CMK (cell line): ENCODE measurements at regions not wholly inside any gene's neighbourhood (a gene's known extent, or its start where the extent isn't known, plus 50 kb on each side); places are given as distances from the start of the nearest gene placed in this dataset.
A peak's percentile ranks its signal among the peaks of the same experiment; 100 is the strongest.

Source experiments
- DNase-seq: peaks from one replicate; pipeline ENCODE4 v3.0.0-alpha.2; 2010; ENCODE audit warnings: low read depth

DNA sequence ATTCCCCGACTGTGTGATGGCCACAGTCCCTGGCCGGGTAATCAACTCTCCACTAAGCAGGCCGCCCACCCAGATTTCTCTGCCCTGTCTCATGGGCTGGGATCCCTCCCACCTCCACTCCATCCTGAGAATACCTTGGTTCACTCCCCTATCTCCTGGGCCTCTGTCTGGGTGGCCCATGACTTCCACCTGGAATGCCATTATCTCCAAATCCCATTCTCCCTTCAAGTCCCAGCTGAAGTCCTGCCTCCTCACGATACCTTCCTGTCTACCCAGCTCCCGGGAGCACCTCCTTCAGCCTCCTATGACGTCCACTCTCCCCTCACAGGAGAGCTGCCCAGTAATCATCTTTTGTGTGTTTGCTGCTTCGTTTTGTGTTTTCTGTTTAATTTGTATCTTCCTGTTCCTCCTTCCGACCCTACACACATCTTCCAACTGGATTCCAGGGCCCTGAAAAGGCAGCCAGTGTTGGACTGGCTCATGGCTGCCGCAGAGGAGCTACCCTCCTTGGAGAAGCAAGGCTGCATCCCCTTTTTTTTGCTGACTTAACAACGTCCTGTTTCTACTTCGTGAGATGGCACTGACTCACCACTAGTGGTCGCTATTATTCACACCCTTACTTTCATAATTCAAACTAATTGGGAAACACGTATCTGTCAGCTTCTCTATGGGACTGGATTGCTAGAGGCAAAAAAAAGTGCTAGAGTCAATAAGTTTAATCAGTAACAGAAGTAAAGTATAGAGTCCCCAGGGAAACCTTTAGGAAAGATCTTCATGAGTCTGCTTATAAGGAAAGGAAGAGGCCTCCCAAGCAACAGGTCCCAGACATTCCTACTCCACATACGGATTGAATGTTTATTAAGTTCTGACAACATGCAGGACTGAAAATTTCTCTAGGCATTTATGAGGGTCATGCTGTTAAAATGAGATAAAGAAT lies 171.9 kb upstream of the GATA6 start:
- peak; percentile 11 for DNase-seq

DNA sequence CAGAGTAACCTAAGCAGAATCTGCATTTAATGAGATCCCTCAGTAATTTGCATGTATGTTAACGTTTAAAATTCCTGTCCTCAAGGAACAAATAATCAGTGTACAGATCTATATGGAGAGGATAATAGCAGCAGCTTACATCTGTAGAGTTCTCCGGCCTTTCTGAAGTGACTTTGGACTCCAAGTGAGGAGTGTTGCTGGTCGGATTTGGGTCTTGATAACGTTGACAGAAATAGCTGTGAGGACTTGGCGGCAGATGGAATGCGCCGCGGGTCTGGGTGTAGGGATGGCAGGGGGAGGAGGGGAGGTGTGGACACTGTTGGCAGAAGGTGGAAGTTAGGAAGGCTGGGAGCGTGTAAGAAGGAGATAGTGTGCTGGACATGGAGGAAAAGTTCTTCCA lies 170.9 kb upstream of the GATA6 start:
- no peak for DNase-seq

DNA sequence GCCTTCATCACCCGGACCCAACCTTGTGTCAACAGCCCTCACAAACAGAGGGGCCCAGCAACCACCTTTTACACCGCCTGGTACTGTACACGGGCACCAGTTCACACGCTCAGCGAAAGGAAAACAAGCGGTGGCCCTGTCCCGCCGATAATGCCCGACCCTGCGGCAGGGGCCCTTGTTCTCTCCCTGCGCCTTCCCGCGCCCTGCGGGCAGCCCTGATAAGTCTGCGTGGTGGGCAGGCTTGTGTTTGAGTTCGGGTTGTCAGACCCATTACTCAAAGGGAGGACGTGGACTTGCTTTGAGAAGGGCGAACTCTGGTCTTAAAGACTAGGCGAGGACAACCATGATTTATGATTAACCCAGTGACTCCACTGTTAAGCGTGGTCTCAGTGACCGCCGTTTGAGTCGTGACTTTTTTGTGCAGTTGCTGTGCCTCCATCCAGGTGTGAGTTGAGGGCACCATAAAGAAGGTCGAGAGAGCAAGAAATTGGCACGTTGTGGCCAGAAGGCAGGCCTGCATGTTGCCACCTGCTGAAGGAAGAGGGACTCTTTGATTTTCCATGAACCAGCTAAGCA lies 167.4 kb upstream of the GATA6 start:
- DNase-seq = no peak

DNA sequence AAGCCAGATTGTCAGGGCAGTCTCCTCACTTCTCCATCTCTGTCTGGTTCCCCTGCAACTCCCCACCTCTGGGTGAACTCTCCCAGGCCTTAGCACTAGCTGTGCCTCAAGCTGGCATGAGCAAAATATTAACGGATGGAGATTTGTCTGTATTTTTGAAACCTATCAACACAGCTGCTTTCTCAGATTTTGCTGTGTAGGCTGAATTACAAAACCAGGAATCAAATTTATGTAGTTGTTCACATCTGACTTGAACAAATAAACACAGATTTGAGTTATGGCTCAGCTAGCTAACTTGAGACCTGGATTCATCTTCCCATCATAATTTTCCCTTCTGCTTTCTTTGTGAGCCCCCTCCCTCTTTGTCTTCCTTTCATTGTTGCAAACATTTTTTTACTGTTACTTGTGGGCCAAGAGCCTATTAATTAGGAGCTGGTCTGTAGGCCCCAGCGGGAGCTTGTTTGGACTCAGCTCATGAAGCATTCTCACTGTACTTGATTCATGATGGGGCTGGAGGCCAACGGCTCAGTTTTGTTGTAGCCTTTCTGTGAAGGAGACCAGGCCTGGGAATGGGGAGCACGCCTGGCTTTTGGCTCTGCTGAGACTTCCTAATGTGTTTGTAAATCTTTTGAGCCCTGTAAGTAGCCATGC lies 164.1 kb upstream of the GATA6 start:
- DNase-seq = no peak

DNA sequence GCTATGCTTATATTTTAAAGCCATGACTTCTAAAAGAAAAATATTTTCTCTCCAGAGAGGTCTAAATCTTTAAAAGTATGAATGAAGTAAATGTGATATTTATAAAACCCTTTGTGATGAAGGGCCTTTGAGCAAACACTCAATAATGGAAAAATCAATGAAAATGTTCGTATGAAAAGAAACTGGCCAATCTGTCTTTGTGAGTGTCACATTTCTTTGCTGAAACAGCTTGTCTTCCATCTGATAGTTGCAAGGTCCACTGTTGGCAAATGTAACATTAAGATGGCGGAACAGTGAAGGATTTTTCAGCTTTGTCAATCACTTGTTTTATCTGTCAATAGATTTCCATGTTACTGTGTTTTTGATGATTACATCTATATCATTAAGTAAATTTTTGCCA lies 162.9 kb upstream of the GATA6 start:
- no peak for DNase-seq

DNA sequence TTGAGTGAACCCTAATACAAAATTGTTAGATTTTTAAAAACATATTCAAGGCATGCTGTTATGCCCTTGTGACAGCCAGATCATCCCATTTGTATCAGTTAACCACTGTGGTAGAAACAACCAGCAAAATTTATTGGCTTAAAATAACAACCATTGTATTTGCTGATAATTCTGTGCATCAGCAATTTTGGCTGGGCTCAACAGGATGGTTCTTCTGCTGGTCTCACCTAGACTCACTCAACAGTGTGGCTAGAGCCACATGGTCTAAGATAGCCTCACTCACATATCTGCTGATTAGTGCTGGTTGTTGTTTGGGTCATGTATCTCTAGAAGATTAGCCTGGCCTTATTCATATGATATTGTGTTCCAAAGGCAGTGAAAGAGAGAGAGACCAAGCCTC lies 160.1 kb upstream of the GATA6 start:
- DNase-seq = no peak

DNA sequence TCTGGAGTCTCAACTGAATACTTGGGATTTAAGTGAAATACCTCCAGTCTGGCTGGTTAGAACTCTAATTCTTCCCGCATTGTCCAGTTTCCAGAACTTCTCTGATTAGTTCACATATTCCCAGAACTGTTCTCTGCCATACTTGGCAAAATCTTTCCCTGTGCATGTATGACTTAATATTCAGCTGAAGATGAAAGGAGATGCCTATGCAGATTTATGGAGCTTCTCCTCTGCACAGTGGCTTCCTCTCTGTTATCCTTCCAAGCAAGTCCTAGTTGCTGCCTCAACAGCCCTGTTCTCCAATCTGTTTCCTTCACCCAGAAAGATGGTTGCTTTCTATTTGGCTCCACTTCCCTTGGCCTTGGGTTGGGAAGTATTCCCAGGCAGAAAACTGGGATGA lies 155.4 kb upstream of the GATA6 start:
- DNase-seq = no peak

DNA sequence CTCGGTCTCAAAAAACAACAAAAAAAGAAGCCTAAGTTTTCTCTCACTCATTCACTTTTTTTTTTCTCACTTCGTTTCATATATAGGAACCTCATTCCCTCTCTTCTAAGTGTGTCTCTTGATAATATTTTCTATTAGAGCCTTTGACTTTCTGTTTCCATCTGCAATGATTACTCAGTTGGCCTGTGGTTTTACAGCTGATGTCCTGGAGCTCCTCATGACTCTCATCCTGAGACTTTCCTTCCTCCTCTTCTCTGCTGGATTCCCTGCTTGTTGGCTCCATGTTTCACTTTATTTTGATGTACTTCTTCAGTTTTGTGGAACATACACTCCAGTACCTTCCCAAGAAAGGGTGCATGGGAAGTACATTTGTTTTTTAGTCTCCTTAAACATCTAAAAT lies 154.2 kb upstream of the GATA6 start:
- DNase-seq = no peak

DNA sequence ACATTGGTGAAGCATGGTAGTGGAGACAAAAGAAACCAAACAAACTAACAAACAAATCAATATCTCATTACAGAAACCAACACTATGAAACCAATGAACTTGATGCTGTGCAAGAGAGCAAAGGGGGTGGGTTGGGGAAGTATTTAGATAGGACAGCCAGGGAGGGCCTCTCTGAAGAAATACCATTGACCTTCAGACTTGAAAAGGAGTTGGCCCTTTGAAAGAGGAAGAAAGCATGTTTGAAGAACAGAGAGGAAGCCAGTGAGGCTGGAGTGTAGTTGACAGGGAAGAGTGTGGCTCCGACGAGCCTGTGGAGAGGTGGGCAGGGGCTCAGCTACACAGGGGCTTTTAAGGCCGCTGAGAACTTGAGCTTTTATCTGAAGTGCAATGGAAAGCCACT lies 151.0 kb upstream of the GATA6 start:
- DNase-seq = no peak

DNA sequence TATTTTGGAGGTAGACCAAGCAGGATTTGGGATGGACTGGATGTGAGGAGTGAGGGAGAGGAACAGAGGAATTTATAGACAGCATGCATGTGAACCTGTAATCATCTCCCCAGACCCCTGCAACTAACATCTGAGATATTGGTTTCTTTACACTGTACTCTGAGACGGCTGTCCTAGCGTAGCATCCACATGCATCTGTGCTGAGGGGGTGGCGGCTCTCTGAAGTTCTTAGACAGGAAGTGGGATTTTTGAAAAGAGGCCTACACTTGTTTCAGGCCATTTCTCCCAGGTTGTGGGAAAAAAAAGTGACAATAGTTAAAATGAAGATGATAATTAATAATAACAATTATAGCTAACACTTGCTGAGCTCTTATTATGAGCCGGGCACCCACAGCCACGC lies 150.2 kb upstream of the GATA6 start:
- DNase-seq = no peak

DNA sequence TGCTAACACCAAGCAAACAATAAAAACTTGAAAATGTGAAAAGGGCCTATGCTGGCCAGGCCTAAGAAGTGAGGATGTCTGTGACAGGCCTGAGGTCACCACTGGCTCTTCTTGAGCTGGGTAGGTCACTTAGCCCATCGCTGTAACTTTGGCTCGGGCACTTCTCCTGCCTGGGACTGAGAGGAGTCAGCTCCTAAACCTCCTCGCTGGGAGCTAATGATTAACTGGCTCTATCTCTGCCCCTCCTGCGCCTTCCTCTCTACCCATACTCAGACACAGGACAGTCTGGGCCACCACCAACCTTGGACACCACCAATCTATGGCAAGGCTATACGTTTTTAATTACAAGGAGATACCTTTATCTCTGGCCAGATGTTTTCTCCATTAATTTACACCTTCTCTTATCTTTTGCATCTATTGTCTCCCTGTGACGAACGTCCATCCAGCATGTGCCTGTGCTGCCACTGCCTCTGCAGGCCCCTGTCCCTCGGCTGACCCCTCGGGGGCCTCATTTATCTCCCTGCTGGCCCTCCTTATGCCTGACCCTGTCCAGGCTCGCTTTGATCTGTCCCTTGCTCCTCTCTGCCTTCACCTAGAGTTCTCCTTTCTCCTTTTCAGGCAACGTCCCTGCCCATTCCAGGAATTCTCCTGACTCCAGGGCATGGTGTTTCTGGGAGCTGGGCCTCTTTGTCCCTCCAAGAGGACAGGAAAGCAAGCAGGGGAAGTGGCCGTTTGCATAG lies 149.1 kb upstream of the GATA6 start:
- DNase-seq = no peak

DNA sequence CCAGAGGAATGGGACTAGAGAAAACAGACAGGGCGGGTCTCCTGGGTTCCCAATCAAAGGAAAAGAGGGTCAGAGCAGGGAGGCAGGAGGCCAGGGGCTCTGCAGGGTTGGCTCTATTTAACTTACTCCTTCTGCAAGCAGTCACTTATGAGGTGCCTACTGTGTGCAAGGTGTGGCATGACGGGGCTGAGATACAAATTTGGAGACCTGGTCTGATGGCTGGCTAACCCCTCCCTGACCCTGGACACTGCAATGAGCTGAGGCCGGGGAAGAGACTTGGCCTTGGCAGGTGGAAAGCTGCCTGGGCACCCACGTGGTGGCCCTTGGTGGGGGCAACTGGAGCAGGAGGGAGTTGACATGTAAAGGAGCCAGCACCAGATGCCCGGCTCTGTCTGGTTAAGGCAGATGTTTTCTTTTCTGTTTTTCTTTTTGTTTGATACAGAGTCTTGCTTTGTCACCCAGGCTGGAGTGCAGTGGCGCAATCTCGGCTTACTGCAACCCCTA lies 148.5 kb upstream of the GATA6 start:
- DNase-seq = no peak

DNA sequence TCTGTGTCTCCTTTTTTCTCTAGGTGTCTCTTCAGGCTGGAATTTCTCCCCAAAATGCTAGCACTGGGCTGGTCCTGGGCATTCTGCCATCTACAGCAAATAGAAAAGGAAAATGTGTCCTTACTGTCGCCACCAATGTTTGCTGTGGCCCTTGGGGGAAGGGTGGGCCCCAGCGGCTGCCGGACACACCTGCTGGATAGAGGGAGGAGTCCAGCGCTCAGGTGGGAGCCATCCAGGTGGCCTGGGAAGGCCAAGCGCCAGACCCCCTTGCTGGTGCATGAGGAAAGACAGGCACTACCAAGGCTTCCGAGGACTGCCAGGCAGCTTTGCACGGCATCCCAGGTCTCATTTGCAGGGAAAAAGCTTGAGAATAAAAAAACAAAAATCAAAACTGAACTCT lies 147.7 kb upstream of the GATA6 start:
- DNase-seq = no peak

DNA sequence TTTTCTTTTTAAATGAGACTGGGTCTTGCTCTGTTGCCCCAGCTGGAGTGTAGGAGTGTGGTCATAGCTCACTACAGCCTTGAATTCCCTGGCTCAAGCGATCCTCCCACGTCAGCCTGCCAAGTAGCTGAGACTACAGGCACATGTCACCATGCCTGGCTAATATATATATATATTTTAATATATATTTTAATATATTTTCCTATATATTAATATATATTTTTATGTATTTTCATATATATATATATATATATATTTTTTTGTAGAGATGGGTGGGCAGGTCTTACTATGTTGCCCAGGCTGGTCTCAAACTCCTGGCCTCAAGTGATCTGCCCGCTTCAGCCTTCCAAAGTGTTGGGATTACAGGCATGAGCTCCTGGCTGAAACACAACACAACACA lies 144.5 kb upstream of the GATA6 start:
- DNase-seq = no peak

DNA sequence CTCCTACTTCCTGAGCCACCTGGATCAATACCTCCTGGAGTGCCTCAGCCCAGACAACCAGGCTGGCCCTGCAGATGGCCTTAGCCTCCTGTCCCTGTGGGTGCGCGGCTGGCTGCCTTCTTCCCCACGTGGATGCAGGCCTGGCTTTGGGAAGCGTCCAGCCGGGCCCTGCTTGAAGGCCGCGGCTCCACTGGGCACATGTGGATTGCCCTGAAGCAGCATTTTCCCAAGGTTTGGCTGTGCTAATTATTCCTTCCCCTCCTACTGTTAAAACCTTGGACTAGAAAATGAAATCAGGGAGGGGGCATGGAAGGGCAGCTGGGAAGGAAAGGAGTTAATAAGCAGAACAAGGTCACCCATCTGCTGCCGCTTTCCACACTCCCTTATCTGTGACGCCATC lies 143.0 kb upstream of the GATA6 start:
- DNase-seq = no peak

DNA sequence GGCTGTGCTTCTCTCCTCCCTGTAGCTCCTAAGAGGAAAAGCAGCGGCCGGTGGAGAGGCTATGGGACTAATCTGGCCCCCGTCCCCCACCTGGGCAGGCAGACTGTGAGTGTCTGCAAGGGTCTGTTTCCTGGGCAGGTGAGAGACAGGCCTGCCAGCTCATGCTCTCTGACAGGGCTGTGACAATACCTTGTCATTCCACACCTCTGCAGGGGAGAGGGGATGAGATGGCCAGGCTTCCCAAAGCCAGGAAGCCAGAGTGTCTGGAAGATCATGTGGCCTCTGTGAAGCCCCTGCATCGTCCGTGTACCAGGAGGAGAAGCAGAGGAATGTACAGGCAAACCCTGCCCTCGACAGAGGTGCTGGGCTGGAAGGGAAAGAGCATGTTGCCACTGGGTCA lies 142.5 kb upstream of the GATA6 start:
- DNase-seq = no peak

DNA sequence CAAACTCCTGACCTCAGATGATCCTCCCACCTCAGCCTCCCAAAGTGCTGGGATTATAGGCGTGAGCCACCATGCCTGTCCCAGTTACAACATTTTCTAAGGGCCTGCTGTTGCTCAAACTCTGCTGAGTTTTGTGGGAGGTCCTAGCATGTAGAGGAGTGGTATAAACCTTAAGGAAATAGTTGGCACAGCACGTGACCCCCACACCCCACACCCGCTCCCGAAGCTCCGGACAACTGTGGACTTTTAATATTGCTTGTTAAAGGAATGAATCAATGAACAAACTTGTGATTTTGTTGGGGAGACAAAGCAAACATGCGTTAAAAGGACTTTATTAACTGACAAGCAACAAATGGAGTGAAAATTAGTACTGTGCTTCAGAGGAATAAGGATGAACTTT lies 137.8 kb upstream of the GATA6 start:
- no peak for DNase-seq

DNA sequence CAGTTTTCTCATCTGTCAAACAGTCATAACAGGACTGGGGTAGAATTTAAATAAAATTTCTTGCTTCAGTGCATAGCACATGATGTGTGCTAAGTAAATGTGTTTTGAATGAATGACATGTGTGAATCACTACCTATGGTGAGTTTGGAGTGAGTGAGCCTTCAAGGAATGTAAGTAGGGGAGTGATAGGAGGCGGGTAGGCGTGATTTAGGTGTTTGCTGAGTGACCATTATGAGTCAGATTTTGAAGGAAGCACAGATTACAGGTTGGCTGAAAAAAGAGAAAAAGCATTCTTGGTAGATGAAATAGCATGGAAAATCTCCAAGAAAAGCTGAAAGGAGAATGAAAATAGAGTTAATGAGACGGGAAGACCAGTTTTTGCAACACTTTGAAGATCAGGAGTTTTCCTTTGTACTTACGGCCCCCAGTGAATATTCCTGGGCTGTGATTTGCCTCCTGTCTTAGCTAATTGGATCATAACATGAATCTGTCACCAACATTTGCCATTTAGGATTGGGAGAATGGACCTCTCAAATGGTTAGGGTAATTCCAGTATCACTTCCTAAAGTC lies 136.9 kb upstream of the GATA6 start:
- no peak for DNase-seq

DNA sequence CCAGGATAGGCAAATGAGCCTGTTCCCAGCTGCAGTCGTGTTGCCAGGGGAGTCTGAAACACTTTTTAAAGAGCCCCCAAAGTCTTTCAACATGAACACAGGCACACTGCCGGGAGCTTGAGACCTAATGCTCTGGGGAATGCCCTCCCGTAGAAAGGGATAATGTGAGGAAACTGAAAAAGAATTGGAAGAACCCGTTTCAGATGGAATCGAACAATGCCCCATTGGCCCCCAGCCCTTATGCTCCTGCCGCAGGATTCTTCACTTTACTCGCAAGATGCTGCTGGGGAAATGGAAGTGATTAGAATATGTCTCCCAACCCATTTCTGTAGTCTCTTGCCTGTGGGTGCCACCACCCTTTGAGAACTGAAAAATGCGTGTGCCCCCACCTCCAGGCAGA lies 136.3 kb upstream of the GATA6 start:
- DNase-seq = no peak

DNA sequence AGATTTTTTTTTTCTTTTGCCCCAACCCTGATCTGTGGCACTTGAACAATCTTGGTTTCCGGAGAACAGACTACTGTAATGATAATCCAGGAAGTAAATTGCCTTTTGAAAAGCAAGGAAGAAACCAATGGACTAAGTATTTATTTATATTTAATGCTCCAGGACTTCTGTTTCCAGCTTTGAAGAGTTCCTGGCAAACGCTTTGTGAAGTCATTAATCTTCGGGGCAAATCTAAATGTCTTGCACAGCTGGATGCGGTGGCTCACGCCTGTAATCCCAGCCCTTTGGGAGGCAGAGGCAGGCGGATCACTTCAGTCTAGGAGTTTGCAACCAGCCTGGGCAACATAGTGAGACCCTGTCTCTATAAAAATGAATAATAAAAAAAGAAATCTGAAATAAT lies 135.1 kb upstream of the GATA6 start:
- no peak for DNase-seq

DNA sequence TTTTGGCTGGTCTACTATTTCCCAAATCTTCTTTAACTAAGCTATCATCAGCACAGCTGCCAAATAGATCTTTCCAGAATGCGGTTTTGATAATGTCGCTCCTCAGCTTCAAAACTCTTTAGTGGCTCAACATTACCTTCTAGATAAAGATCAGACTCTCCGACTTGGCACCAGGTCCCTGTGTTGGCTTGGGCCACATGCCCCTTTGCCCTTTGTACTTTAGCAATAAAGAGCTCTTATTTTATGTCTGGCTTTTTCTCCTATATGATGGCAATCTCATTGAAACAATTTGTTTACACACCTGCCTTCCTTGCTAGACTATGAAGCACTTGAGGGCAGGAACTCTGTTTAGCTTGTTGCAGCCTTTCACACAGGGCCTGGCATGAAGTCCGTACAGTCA lies 128.9 kb upstream of the GATA6 start:
- DNase-seq = no peak

DNA sequence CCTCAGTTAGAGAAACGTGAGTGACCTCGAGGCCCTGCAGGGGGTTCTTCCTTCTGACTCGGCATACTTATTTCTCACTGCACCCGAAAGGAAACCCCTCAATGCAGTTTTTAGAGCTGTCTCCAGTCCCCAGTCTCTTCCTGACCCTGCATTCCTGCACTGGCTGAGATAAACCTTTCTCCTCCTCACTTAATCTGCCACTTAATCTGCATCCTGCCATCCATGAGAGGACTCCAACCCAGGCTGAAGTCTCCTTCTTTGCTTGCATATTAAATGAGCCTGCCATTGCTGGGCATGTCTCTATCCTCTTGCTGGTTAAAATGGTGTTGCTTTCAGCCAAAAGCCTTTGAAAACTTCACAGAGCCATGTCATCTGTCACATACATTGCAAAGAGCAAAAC lies 125.6 kb upstream of the GATA6 start:
- DNase-seq = no peak
